Suprapubic skin (tissue), 4 donors: ENCODE measurements at regions not wholly inside any gene's neighbourhood (a gene's known extent, or its start where the extent isn't known, plus 50 kb on each side); places are given as distances from the start of the nearest gene placed in this dataset.

Experiments used
- DNase-seq, 2 donors: peaks; one replicate each; pipeline ENCODE4 v3.0.0-alpha.2; 2019; ENCODE audit warnings: low spot score in 2 of 2
- H3K27ac ChIP-seq: fragments of 200-600 bp; sonication (generic); one replicate; pipeline ENCODE4 v1.5.1; 2019
- H3K27me3 ChIP-seq: fragments of 200-600 bp; sonication (generic); one replicate; pipeline ENCODE4 v1.5.1; 2019
- H3K36me3 ChIP-seq: fragments of 200-600 bp; sonication (generic); one replicate; pipeline ENCODE4 v1.5.1; 2019
- H3K4me1 ChIP-seq: fragments of 200-600 bp; sonication (generic); one replicate; pipeline ENCODE4 v1.5.1; 2019
- H3K4me3 ChIP-seq: fragments of 200-600 bp; sonication (generic); one replicate; pipeline ENCODE4 v1.5.1; 2019; ENCODE audit warnings: mild to moderate bottlenecking
- H3K9me3 ChIP-seq: fragments of 200-600 bp; sonication (generic); one replicate; pipeline ENCODE4 v1.5.1; 2019
- CTCF ChIP-seq, 2 donors: fragments of 200-600 bp in 1 of 2; fragments of 450-650 bp in 1 of 2; sonication (generic) in 1 of 2; IDR thresholded peaks; one replicate each; pipeline ENCODE4 v1.5.1; 2016 to 2019; ENCODE audit warnings: antibody characterized with exemption in 2 of 2, mild to moderate bottlenecking in 1 of 2, moderate library complexity in 1 of 2
- EP300 ChIP-seq: sonication (generic); formaldehyde crosslinking; IDR thresholded peaks from one replicate; pipeline ENCODE4 v1.6.1; 2017; ENCODE audit warnings: antibody characterized with exemption
- POLR2A ChIP-seq, 2 donors: fragments of 450-650 bp; IDR thresholded peaks; one replicate each; pipeline ENCODE4 v1.6.1; 2017; ENCODE audit warnings: antibody characterized with exemption in 2 of 2, mild to moderate bottlenecking in 2 of 2, moderate library complexity in 2 of 2
- POLR2AphosphoS5 ChIP-seq, 3 donors: sonication (generic); formaldehyde crosslinking; IDR thresholded peaks; one replicate each; pipeline ENCODE4 v1.6.1; 2017; ENCODE audit warnings: antibody characterized with exemption in 3 of 3
- WGBS: methylation state at CpG from one replicate; pipeline ENCODE4 v1.1.5; 2018; 5-methylcytosine and 5-hydroxymethylcytosine counted together

GRCh38 chrX:85503258-85504158, 124.0 kb upstream of the POF1B start:
- Histone ChIP-seq H3K4me1 (no peaks in the 10 kb centered on the region), H3K27ac (peak overlapping the region; percentile 60), H3K36me3 (no peaks in the 10 kb centered on the region), H3K27me3 (no peaks in the 10 kb centered on the region), H3K4me3 (no peak overlapping the region), H3K9me3 (no peaks in the 10 kb centered on the region)
- TF ChIP-seq POLR2AphosphoS5 (IDR thresholded peaks at IDR 0.05) (no peak), POLR2A (IDR thresholded peaks at IDR 0.05) (no peak), EP300 (no peak), CTCF (IDR thresholded peaks at IDR 0.05) (no peak)
- WGBS: 23% methylated on average over 6 of the region's 6 CpGs
- DNase-seq: no peak

- no peak overlapping the region for H3K27ac ChIP-seq
- H3K4me1 ChIP-seq: no peaks in the 10 kb centered on the region
- WGBS: 56% methylated on average over 3 of the region's 3 CpGs
- H3K9me3 ChIP-seq: no peaks in the 10 kb centered on the region
- no peaks in the 10 kb centered on the region for H3K36me3 ChIP-seq
- DNase-seq: no peak
- TF ChIP-seq POLR2AphosphoS5 (IDR thresholded peaks at IDR 0.05) (no peak), CTCF (IDR thresholded peaks at IDR 0.05) (no peak), EP300 (no peak), POLR2A (IDR thresholded peaks at IDR 0.05) (no peak)
- H3K27me3 ChIP-seq: no peaks in the 10 kb centered on the region
- no peak overlapping the region for H3K4me3 ChIP-seq
Measured at GRCh38 chrX:85501349-85501748, 121.9 kb upstream of the POF1B start.

- DNase-seq: no peak
- Histone ChIP-seq H3K36me3 (no peaks in the 10 kb centered on the region), H3K9me3 (no peaks in the 10 kb centered on the region), H3K27ac (no peak overlapping the region), H3K4me1 (no peaks in the 10 kb centered on the region), H3K27me3 (no peaks in the 10 kb centered on the region), H3K4me3 (no peak overlapping the region)
- 66% methylated on average over 1 of the region's 1 CpG for WGBS
- no peak for TF ChIP-seq EP300
- TF ChIP-seq POLR2A (IDR thresholded peaks at IDR 0.05): no peak
- TF ChIP-seq POLR2AphosphoS5 (IDR thresholded peaks at IDR 0.05): no peak
- TF ChIP-seq CTCF (IDR thresholded peaks at IDR 0.05): no peak
Measured at GRCh38 chrX:85499400-85499799, 119.9 kb upstream of the POF1B start.

GRCh38 chrX:85493821-85494220, 114.4 kb upstream of the POF1B start:
- 63% methylated on average over 3 of the region's 3 CpGs for WGBS
- TF ChIP-seq CTCF (IDR thresholded peaks at IDR 0.05) (no peak), POLR2AphosphoS5 (IDR thresholded peaks at IDR 0.05) (no peak), EP300 (no peak), POLR2A (IDR thresholded peaks at IDR 0.05) (no peak)
- Histone ChIP-seq H3K36me3 (no peaks in the 10 kb centered on the region), H3K27me3 (no peaks in the 10 kb centered on the region), H3K4me1 (no peaks in the 10 kb centered on the region), H3K9me3 (no peaks in the 10 kb centered on the region), H3K27ac (no peak overlapping the region), H3K4me3 (no peak overlapping the region)
- no peak for DNase-seq

GRCh38 chrX:85454295-85454694, 74.8 kb upstream of the POF1B start:
- Histone ChIP-seq H3K36me3 (no peaks in the 10 kb centered on the region), H3K4me3 (no peak overlapping the region), H3K27me3 (no peaks in the 10 kb centered on the region), H3K9me3 (no peaks in the 10 kb centered on the region), H3K27ac (no peak overlapping the region), H3K4me1 (no peaks in the 10 kb centered on the region)
- DNase-seq: no peak
- TF ChIP-seq POLR2AphosphoS5 (IDR thresholded peaks at IDR 0.05) (no peak), CTCF (IDR thresholded peaks at IDR 0.05) (no peak), EP300 (no peak), POLR2A (IDR thresholded peaks at IDR 0.05) (no peak)
